Hepatocyte (in vitro differentiated cells): ENCODE measurements at regions not wholly inside any gene's neighbourhood (a gene's known extent, or its start where the extent isn't known, plus 50 kb on each side); places are given as distances from the start of the nearest gene placed in this dataset.

Experiments used
- CTCF ChIP-seq: fragments of 200-600 bp; sonication (generic); IDR thresholded peaks from 2 replicates; pipeline ENCODE4 v1.5.1; 2016; ENCODE audit warnings: antibody characterized with exemption, mild to moderate bottlenecking; ENCODE audit not compliant: poor library complexity
- EZH2 ChIP-seq: fragments of 200-600 bp; sonication (generic); IDR thresholded peaks from 2 replicates; pipeline ENCODE4 v1.6.1; 2016; ENCODE audit warnings: antibody characterized with exemption, mild to moderate bottlenecking, borderline replicate concordance

DNA sequence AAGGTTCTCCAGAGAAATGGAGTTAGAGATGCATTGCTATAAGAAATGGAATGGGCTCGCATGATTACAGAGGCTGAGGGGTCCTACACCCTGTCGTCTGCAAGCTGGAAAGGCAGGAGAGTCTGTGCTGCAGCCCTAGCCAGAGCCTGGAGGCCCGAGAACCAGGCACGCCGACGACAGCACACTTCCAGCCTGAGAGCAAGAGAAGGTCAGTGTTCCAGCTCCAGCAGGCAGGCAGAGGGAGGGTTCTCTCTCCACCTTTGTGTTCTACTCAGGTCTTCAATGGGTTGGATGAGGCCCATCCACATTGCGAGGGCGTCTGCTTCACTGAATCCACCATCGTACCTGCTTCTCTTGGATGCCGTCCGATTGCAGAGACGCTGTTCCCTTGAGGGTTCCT, 177.6 kb upstream of the HDAC4 start:
- no peak for TF ChIP-seq CTCF
- TF ChIP-seq EZH2: no peak
